T-helper 1 cell (primary cell): ENCODE measurements at regions not wholly inside any gene's neighbourhood (a gene's known extent, or its start where the extent isn't known, plus 50 kb on each side); places are given as distances from the start of the nearest gene placed in this dataset.

Experiments
- DNase-seq, 5 donors: peaks; one replicate each; pipeline ENCODE4 v3.0.0-alpha.2; 2012 to 2020

DNA sequence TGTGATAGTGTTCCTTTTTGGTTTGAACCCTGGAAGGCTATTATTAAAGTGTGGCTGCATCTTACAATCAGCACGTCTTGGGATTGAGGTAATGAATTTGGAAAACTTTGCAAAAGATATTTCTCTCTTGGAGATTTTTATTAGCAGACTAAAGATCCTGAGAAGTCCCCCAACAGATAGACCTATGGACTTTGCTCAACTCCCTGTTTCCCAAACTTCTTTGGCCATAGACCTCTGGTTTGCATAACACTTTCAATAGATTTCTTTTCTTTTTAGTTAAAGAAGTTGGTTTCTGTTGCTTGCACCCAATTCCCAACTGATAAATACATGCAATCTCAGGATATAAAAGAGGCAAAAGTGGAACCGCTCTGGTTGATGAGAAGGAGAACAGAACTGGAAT is 465.8 kb upstream of the PROK2 start:
- no peak for DNase-seq

DNA sequence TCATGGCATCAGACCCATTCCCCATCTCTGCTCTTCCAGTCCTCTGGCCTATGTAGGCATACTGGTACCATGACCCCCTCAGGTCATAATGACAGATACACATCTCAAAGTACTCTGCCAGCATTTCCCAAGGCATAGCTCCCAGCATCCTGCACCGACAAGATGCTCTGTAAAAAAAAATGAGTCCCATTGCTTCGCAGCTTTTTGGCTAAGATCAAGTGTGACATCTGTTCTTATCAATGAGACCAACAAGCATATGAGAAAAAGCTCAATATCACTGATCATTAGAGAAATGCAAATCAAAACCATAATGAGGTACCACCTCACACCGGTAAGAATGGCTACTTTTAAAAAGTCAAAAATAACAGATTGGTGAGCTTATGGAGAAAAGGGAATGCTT is 463.9 kb upstream of the PROK2 start:
- DNase-seq: no peak

DNA sequence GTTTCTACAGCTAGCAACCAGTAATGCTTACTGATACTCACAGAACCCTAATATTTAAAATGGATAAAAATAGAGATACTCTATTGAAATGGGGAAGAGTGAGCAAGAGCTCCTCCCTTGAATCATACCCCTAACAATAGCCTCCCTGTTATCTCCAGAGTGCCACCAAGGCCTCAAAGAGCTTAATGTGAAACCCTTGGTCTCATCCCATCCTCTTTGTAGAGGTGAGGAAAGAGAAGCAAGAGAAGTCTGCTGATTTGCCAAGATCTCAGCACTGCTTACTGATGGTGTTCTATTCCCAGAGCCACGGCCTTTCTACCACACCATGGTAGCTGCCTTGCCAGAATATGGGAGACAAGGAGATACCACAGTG is 463.4 kb upstream of the PROK2 start:
- DNase-seq: no peak

DNA sequence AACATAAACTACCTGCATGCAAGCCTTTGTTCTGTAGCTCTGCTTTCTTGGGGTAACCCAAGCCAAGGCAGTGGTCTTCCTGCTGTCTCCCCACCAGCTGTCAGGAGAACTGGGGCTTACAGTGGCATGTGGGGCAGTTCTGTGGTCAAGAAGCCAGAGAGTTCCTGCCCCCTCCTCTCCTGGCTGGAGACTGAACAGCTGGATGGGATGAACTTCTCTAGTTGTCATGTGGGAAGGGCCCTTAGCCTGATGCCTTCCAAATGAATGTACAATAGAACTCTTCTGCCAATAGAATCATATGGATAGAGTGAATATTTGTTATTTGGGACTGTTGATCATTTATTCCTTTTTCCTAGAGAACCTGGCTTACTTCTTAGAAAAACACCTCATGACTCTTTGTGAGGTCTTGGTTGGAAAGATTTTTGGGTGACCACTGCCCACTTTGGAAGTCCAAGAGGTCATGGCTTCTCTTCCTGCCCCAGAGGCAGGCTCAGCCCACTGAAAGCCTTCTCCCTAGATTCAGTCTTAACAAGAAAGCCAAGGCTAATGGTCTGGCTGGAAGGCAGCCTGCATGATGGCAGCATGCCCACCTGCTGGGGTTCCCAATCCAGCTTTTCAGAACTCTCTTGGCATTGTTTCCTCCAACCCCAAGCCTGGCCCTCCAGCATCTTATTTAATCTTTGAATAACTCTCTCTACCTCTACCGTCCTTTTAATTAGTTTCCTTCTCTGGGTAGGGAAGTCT is 462.9 kb upstream of the PROK2 start:
- DNase-seq: no peak

DNA sequence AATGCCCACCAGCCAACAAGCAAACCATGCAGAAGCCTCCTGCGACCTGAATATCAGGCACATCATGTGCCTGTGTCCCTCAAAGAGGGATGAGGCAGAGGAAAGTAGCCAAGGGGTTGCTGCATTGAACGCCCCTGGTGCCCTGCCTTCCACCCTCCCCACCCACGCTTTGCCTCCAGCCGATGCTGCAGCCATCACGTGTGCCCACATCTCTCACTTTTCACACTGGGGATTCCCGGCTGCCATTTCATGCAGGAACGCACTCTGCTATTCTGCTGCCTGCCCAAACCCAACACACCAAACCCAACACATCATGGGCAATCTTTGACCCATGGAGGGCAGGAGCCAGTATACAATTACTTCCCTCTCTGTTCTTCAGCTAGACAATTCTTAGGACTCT is 462.2 kb upstream of the PROK2 start:
- DNase-seq: no peak

DNA sequence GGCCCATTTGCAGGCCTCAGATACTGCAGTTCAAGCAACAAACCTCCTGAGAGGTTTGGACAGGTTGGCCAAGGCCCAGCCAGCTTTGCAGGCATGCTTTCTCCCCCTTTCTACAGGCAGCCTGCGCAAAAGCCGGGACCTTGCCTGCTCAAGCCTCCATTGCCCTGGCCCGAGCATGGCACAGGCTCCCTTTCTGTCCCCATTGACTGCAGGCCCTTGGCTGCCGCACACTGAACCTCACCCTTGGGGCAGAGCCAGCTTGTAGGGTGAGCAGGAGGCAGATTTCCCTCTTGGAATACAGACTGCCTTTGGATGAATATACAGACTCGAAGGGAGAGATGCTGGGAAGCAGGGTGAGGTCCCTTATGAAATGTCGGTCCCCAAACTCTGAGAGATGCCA is 461.7 kb upstream of the PROK2 start:
- no peak for DNase-seq

DNA sequence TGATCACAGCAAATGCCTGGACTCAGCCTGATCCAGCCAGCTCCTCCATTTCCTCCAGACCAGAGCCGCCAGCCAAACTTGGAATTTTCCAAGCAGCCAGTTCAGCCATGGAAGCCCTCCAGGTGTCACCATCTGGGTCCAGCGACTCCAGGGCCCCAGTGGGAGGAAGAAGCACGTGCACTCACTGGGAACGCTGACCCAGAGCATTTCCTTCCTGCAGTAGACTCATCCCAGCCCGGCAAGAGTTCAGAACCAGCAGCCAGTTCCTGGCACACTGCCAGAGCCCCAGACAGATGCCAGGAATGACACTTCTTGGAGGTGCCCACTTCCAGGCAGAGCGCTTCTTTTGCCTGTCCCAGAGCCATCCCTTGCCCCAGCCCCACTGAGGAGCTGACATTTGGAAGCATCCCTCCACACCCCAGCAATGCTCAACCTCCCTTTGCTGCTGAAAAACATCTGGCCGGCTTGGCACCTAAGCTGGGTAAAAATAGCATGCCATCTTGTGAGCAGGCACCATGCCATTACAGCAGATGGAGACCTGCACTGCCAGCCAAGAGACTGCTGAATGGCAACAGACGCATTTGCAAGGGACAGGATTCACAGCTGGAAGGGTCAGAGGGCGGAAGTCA is 460.3 kb upstream of the PROK2 start:
- no peak for DNase-seq

DNA sequence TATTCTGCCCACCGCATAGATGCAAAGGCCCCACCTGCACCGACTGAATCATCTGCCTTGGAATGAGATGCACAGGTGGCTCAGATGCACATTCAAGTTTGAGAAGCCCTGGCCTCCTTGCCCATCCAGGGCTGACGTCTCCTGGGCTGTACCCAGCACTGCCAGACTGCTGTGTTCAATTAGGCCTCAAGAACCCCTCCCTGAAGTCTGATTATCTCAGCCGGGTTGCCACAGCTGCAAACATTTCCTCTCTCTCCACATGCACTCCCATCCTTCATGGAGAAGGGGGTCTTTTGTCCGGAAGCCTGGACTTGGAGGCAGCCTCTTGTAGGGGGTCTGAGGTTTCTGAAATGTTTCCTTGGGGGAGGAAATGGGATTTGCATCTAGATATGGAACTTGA is 459.4 kb upstream of the PROK2 start:
- DNase-seq: no peak

DNA sequence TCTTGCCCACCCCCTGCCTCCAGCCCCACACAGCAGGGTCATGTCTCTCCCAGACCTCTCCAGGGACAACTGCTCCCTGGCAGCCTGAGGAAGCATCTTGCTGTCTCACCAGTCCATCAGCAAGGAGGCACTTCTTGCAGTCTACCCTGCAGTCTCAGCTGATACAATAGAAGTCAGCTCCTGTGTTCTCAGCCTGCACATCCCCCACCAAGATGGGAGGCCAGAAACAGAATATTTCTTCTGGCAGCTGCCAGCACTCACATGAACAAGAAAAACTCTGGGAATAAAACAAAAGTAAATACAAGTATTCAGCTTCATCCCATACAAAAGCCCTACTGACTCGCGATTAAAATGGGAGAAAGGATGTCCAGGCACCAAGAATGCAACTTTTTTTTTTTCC is 457.4 kb upstream of the PROK2 start:
- DNase-seq: no peak

DNA sequence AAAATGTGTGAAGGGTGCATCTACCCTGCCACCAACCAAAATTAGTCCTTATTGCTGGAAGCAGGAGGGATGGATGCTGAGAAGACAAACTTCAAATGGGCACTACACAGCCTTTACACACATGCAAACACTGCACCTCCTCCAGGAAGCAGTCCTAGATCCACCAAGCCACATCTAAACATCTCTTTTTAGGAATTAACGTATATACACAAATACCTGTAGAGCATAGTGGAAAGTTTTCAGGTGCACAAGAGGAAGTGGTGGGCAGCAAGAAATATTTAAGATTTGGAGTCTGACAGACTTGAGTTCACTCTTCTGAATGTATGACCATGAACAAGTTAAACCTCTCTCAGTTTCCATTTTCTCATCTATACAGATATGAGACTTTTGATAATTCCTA is 456.6 kb upstream of the PROK2 start:
- DNase-seq: no peak

DNA sequence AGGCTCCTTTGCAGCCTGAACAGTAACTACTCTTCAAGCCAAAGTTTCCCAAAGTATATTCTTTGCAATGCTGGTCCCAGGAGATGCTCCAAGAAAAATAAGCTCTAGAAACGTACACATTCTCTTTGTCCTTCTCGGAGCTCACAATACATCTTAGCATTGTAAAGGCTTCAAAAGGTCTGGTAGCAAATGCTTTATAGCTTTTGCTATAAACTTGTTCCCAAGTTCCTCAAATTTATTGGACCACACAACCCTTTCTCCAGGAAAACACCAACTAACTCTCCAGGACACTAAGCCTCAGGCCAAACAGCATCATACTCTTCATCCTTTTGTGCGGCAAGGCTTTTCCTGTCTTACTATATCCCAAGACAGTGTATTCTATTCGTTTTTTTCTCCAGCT is 455.6 kb upstream of the PROK2 start:
- DNase-seq: no peak

DNA sequence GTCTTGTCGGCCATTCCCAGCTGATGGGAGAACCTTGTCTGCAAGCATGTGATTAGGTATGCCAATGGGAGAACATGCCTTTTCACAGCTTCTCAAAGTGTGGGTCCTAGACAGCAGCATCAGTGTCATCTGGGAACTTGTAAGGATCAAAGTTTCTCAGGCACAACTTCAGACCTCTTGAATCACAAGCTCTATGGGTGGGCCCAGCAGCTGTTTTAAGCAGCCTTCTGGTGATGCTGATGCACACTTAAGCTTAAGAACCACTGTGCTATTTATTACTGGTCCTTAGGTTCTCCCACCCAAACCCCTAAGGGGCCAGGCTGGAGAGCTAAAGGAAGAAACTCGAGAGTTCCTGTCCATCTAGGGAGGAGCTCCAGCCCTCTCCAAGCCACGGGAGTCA is 453.9 kb upstream of the PROK2 start:
- DNase-seq: no peak

DNA sequence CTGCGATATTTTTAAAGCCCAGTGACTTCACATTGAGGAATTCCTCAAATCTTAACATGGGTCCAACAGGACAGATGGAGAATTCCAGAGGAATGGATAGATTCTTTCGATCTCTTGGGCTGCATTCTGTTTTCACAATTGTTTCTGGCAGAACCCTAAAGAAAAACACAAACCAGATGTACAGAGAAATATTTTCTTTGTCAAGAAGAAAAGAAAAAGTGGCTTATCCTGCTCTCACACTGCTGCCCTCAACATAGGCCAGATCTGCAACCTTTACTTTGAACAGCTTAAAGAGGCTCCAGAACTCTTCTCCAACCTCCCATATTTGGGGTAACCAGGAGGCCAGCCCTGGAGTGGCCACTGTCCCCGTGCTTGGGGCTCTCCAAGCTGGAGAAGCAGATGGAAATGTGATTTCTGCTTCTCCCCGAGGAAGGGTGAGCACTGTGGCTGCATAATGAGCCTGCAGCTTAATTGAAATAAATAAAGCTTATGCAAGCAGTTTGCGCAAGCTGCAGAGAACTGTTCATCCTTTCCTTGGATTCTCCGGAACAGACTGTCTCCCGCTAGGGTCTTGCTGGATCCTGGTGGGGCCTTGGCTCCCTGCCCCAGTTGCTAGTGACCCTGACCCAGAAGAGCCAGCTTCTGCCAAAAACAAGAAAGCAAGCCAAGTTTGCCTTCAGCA is 453.2 kb upstream of the PROK2 start:
- DNase-seq: no peak

DNA sequence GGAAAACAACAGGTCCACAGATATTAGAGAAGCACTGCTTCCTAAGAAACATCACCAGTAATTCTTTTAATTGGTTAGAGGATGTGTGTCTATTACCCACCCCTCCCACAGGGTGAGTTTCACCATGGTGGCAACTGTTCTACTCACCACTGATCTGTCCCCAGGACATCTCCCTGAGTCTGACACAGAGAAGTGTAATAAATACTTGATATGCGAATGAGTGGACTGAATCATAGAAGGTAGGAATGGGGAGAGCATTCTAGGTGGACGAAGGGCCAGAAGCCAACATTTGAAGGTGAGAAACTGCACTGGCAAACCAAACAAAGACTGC is 452.7 kb upstream of the PROK2 start:
- no peak for DNase-seq

DNA sequence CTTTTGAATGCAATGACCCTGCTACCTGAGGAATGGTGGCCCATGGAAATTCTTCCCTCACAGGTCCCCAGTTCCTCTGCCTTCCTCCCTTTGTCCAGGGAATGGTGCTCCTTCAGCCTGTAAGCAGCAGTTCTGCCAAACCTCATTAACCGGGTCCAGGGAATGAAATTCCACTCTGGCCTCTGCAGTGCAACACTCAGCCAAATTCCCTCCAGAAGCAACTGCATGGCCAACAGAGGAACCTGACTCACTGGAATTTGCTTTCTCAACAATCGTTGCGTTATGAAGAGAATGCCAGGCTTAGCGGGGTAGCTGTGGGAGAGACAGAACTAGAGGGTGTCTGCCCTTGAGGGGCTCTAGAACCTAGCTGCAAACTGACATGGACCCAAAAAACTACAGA is 449.4 kb upstream of the PROK2 start:
- DNase-seq: no peak

DNA sequence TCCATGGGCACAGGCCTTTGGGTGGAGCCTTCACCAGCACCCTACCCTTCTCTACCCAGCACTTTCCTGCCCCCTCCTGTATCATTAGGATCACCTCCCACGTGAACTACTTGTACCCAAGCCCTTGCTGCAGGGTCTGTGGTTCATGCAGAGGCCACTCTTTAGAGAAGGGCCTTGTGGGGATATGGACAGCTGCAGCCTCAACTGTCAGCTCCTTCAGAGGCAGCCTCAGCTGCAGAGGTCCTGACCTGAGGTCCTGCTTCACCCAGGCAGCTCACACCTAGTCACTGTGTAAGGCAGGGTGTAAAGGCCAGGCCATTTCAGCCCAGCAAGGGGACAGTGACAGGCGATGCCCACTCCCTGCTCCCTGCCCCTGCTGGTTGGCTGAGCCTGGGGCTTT is 448.6 kb upstream of the PROK2 start:
- no peak for DNase-seq

DNA sequence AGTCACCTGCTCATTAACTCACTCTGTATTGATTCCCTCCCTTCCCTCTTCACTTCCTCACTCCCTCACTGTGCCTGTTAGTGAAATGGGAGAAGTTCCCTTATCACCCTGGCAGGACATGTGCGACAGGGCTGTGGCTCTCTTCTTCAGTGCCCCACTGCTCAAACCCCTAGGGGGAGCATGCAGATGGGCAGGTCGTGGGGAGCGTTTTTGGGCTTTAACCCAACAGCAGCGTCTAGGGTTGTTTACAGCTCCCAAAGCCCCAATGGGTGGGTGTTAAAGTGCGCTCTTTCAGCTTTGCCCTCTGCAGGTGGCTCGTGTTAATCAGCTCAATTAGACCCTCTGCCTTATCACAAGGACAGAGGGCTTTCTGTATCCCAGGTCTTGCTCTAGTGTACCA is 447.8 kb upstream of the PROK2 start:
- DNase-seq: no peak

DNA sequence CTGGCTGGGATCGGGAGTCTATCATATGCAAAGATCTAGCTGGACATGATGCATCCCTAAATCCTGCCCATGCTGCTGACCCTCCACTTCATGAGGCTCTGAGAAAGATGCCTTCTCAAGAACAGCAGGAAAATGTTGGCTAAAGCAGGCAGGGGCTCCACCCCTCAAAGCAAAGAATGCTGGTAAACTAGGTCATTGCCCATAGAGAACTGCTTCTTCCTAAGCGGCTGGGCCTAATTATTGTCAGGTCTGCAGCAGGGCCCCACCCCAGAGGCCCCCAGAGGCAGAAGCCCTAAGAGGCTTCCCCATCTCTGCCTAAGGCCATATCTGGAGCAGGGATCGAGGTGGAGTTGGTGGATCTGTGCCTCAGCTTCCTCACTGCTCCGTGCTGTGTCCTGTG is 447.4 kb upstream of the PROK2 start:
- no peak for DNase-seq

DNA sequence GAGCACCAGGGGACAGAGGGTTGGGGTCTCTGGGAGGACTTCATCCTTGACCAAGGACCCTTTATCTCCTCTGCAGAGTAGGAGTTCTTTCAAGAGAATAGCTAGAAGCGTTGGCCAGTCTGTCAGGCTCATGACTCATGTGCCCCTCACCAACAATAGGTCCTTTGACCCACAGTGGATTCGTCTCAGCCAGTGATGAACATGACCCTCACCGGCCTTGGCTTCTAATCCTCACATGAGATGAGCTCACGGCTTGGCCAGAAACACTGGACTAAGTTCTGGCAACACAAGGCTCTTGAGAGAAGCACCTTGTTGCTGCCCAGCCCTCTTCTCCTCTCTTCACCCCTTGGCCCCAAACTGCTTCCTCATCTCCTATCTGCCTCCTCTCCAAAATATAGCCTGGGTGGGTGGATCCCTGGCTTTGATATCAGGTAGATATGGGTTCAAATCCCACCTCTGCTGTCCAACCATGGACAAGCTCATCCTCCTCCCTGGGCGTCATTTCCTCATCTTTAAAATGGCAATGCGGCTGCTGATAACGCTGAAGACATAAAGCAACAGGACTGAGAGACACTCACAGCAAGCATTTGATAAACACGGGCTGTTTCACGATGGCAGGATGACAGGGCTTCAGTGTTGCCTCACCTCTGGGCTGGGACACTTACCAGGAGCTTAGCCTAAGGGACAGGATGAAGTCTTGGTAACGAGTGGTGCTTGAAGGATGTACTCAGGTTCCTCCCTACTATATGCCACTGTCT is 446.7 kb upstream of the PROK2 start:
- no peak for DNase-seq

DNA sequence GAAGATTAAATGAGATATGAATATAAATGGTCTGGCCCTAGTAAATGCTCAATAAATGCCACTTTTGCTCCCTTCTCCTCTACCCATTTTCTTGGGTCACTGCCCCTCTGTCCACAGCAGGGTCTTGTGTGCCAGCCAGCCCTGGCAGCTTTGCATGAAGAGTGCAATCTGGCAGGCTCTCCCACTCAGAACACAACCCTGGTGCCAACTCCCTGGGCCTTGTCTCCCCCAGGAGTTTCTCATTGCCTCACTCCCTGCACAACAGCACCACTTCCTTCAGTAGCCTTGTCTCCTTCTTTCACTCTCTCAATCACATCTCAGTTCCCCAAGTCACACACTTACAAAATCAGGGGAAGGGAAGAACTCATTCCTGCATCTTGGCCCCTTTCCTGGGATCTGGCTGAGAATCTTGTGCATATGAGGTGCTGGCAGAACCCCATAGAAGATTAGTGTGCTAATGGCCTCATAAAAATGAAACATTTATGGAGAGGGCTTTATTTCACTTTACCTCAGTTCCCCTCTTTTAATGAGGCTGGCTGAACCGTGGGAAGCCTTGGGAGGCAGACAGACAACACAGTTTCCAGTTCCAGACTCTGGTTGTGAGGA is 445.9 kb upstream of the PROK2 start:
- no peak for DNase-seq

DNA sequence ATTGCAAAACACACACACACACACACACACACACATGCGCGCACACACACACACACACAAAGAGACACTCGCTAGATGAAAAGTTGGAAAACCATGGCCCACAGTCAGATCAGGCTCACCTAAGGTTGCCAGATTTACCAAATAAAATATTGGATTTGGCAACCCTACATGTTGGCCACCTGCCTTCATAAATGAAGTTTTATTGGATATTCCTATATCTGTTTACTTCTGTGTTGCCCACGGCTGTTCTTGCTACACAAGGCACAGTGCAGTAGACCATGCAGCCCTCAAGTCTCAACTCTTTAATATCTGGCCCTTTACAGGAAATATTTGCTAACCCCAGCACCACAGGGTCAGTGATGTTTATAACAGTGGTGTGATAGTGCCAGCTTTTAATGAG is 445.0 kb upstream of the PROK2 start:
- DNase-seq: no peak

DNA sequence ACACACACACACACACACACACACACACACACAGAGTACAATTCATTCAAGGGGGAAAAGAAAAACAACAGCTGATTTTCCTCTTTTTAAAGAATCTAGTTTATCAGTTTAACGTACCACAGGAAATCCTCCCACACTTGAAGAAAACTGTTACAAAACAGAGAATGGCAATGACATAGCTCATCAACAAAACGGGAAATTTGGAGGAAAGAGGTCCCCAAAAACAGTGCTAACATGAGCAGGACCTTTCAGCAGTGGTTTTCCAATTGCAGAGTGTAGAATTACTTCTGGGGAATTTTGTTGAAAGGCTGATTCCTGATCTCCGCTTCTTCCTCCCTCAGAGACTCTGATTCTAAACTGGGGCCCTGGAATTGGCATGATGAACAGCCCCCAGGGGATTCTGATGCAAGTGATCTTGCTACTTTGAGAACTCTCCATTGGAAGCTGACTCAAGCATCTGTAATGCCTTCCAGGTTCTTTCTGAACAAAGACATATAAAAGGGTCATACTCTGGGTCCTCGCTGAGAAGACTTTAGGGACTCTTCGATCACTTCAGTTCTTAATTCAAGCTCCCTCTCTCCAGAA is 442.6 kb upstream of the PROK2 start:
- no peak for DNase-seq
